ENCODE measurements at regions not wholly inside any gene's neighbourhood (a gene's known extent, or its start where the extent isn't known, plus 50 kb on each side); places are given as distances from the start of the nearest gene placed in this dataset.
"Not testable (repeated sequence)": the region's sequence is repeated elsewhere in the genome, so short reads cannot be mapped to it uniquely, and the experiment has no call there.

GRCh38 chr9:66601472-66601871, 299.1 kb upstream of the ZNF658 start:
- not testable (repeated sequence) for H3K4me3 ChIP-seq (ENCODE audit: low read depth, low read length)
- peak; percentile 0 for DNase-seq (ENCODE audit: low read depth)

- DNase-seq (ENCODE audit: low read depth), result not testable (repeated sequence)
These were observed 268.9 kb upstream of the ZNF658 start for GRCh38 chr9:66631521-66632046.

GRCh38 chr9:66647675-66648074, 252.8 kb upstream of the ZNF658 start:
- DNase-seq (ENCODE audit: low read depth); H3K4me3 ChIP-seq (ENCODE audit: low read depth, low read length): not testable (repeated sequence)

More at GRCh38 chr9:66631521-66632046, 268.9 kb upstream of the ZNF658 start:
- not testable (repeated sequence) for H3K4me3 ChIP-seq (ENCODE audit: low read depth, low read length)

GRCh38 chr9:66690242-66690641, 210.3 kb upstream of the ZNF658 start:
- DNase-seq (ENCODE audit: low read depth), result not testable (repeated sequence)

GRCh38 chr9:66695561-66696240, 204.8 kb upstream of the ZNF658 start:
- H3K4me3 ChIP-seq (ENCODE audit: low read depth, low read length); DNase-seq (ENCODE audit: low read depth): not testable (repeated sequence)

More at GRCh38 chr9:66690242-66690641, 210.3 kb upstream of the ZNF658 start:
- H3K4me3 ChIP-seq (ENCODE audit: low read depth, low read length), result not testable (repeated sequence)

GRCh38 chr9:66697343-66698065, 203.0 kb upstream of the ZNF658 start:
- not testable (repeated sequence) for H3K4me3 ChIP-seq (ENCODE audit: low read depth, low read length); DNase-seq (ENCODE audit: low read depth)

GRCh38 chr9:66698066-66698455, 202.5 kb upstream of the ZNF658 start:
- DNase-seq (ENCODE audit: low read depth); H3K4me3 ChIP-seq (ENCODE audit: low read depth, low read length): not testable (repeated sequence)

GRCh38 chr9:66701411-66702377, 198.8 kb upstream of the ZNF658 start:
- not testable (repeated sequence) for DNase-seq (ENCODE audit: low read depth); H3K4me3 ChIP-seq (ENCODE audit: low read depth, low read length)

- DNase-seq (ENCODE audit: low read depth); H3K4me3 ChIP-seq (ENCODE audit: low read depth, low read length): not testable (repeated sequence)
These were observed 189.0 kb upstream of the ZNF658 start for GRCh38 chr9:66711553-66711952.

- DNase-seq (ENCODE audit: low read depth); H3K4me3 ChIP-seq (ENCODE audit: low read depth, low read length): not testable (repeated sequence)
These were observed 187.7 kb upstream of the ZNF658 start for GRCh38 chr9:66712870-66713269.

- not testable (repeated sequence) for H3K4me3 ChIP-seq (ENCODE audit: low read depth, low read length); DNase-seq (ENCODE audit: low read depth)
These were observed 187.0 kb upstream of the ZNF658 start for GRCh38 chr9:66713552-66713951.

GRCh38 chr9:66720845-66721244, 179.7 kb upstream of the ZNF658 start:
- H3K4me3 ChIP-seq (ENCODE audit: low read depth, low read length); DNase-seq (ENCODE audit: low read depth): not testable (repeated sequence)

GRCh38 chr9:66727540-66727939, 173.0 kb upstream of the ZNF658 start:
- H3K4me3 ChIP-seq (ENCODE audit: low read depth, low read length), result not testable (repeated sequence)

GRCh38 chr9:66736686-66737085, 163.8 kb upstream of the ZNF658 start:
- DNase-seq (ENCODE audit: low read depth); H3K4me3 ChIP-seq (ENCODE audit: low read depth, low read length): not testable (repeated sequence)

More at GRCh38 chr9:66727540-66727939, 173.0 kb upstream of the ZNF658 start:
- not testable (repeated sequence) for DNase-seq (ENCODE audit: low read depth)

- not testable (repeated sequence) for DNase-seq (ENCODE audit: low read depth); H3K4me3 ChIP-seq (ENCODE audit: low read depth, low read length)
These were observed 162.1 kb upstream of the ZNF658 start for GRCh38 chr9:66738418-66738817.

- not testable (repeated sequence) for DNase-seq (ENCODE audit: low read depth)
These were observed 160.4 kb upstream of the ZNF658 start for GRCh38 chr9:66740136-66740535.

GRCh38 chr9:66745846-66746245, 154.7 kb upstream of the ZNF658 start:
- H3K4me3 ChIP-seq (ENCODE audit: low read depth, low read length); DNase-seq (ENCODE audit: low read depth): not testable (repeated sequence)

More at GRCh38 chr9:66740136-66740535, 160.4 kb upstream of the ZNF658 start:
- not testable (repeated sequence) for H3K4me3 ChIP-seq (ENCODE audit: low read depth, low read length)

- H3K4me3 ChIP-seq (ENCODE audit: low read depth, low read length); DNase-seq (ENCODE audit: low read depth): not testable (repeated sequence)
These were observed 148.1 kb upstream of the ZNF658 start for GRCh38 chr9:66752324-66752923.
